ENCODE measurements at regions not wholly inside any gene's neighbourhood (a gene's known extent, or its start where the extent isn't known, plus 50 kb on each side); places are given as distances from the start of the nearest gene placed in this dataset.

- Histone ChIP-seq H3K9ac (ENCODE audit: control insufficient read depth, extremely low read depth, insufficient read depth, low read length) (no peak overlapping the region), H3K4me2 (ENCODE audit: control insufficient read depth, extremely low read depth, insufficient read depth, low read depth, low read length) (no peak overlapping the region), H3K9me3 (ENCODE audit: control insufficient read depth, low read depth, low read length) (no peaks in the 10 kb centered on the region), H3K27ac (ENCODE audit: control insufficient read depth, insufficient read depth, low read length) (no peak overlapping the region), H3K27me3 (ENCODE audit: control insufficient read depth, extremely low read depth, insufficient read depth, low read length) (peaks cover 3% of the 10 kb centered on the region), H3K4me3 (ENCODE audit: control insufficient read depth in 2 of 3, extremely low read depth in 1 of 3, insufficient read depth in 2 of 3, low read depth in 1 of 3, low read length in 3 of 3) (no peak overlapping the region), H3K4me1 (ENCODE audit: control insufficient read depth, extremely low read depth, insufficient read depth, low read length) (no peaks in the 10 kb centered on the region), H3K79me2 (ENCODE audit: control insufficient read depth, insufficient read depth, low read length) (no peaks in the 10 kb centered on the region), H3K9me1 (ENCODE audit: control insufficient read depth, extremely low read depth, insufficient read depth, low read length) (no peaks in the 10 kb centered on the region), H4K20me1 (ENCODE audit: control insufficient read depth, extremely low read depth, insufficient read depth, low read length) (no peaks in the 10 kb centered on the region), H3K36me3 (ENCODE audit: control insufficient read depth in 2 of 2, extremely low read depth in 1 of 2, insufficient read depth in 2 of 2, low read length in 2 of 2) (no peaks in the 10 kb centered on the region), H2AFZ (ENCODE audit: control insufficient read depth, low read length) (no peak overlapping the region)
- dilution Hi-C loops (cut with MboI; ENCODE audit: extremely low pct_ligation_motif_present, low sequenced_read_pairs) = no loop called here
- FAIRE-seq = no peak
- DNase-seq (ENCODE audit: low read depth, low spot score) = no peak
- TF ChIP-seq EZH2 (IDR thresholded peaks at IDR 0.05; ENCODE audit: low read length) (no peak), CTCF (optimal IDR thresholded peaks at IDR 0.05 in 1 of 3, IDR thresholded peaks at IDR 0.05 in 1 of 3, conservative IDR thresholded peaks at IDR 0.05 in 1 of 3; ENCODE audit: extremely low read depth in 1 of 3, insufficient read depth in 2 of 3, low read length in 3 of 3) (no peak)
Observed at GRCh38 chr10:120993089-120993488, 141.9 kb downstream of the WDR11 start.

GRCh38 chr10:120995768-120996167, 144.6 kb downstream of the WDR11 start:
- Histone ChIP-seq H3K9ac (ENCODE audit: control insufficient read depth, extremely low read depth, insufficient read depth, low read length) (no peak overlapping the region), H2AFZ (ENCODE audit: control insufficient read depth, low read length) (no peak overlapping the region), H3K4me1 (ENCODE audit: control insufficient read depth, extremely low read depth, insufficient read depth, low read length) (no peaks in the 10 kb centered on the region), H3K4me3 (ENCODE audit: control insufficient read depth in 2 of 3, extremely low read depth in 1 of 3, insufficient read depth in 2 of 3, low read depth in 1 of 3, low read length in 3 of 3) (no peak overlapping the region), H3K79me2 (ENCODE audit: control insufficient read depth, insufficient read depth, low read length) (no peaks in the 10 kb centered on the region), H3K9me1 (ENCODE audit: control insufficient read depth, extremely low read depth, insufficient read depth, low read length) (no peaks in the 10 kb centered on the region), H3K27ac (ENCODE audit: control insufficient read depth, insufficient read depth, low read length) (no peak overlapping the region), H3K4me2 (ENCODE audit: control insufficient read depth, extremely low read depth, insufficient read depth, low read depth, low read length) (no peak overlapping the region), H3K9me3 (ENCODE audit: control insufficient read depth, low read depth, low read length) (no peaks in the 10 kb centered on the region), H4K20me1 (ENCODE audit: control insufficient read depth, extremely low read depth, insufficient read depth, low read length) (no peaks in the 10 kb centered on the region), H3K27me3 (ENCODE audit: control insufficient read depth, extremely low read depth, insufficient read depth, low read length) (peaks cover 4% of the 10 kb centered on the region), H3K36me3 (ENCODE audit: control insufficient read depth in 2 of 2, extremely low read depth in 1 of 2, insufficient read depth in 2 of 2, low read length in 2 of 2) (no peaks in the 10 kb centered on the region)
- FAIRE-seq (no peak), DNase-seq (ENCODE audit: low read depth, low spot score) (no peak)
- dilution Hi-C loops (cut with MboI; ENCODE audit: extremely low pct_ligation_motif_present, low sequenced_read_pairs) = no loop called here
- TF ChIP-seq EZH2 (IDR thresholded peaks at IDR 0.05; ENCODE audit: low read length) (no peak), CTCF (optimal IDR thresholded peaks at IDR 0.05 in 1 of 3, IDR thresholded peaks at IDR 0.05 in 1 of 3, conservative IDR thresholded peaks at IDR 0.05 in 1 of 3; ENCODE audit: extremely low read depth in 1 of 3, insufficient read depth in 2 of 3, low read length in 3 of 3) (peak in 1 of 3 experiments; percentile 19)
